COR-L47 (cell line): ENCODE measurements at regions not wholly inside any gene's neighbourhood (a gene's known extent, or its start where the extent isn't known, plus 50 kb on each side); places are given as distances from the start of the nearest gene placed in this dataset.
"Not testable (repeated sequence)": the region's sequence is repeated elsewhere in the genome, so short reads cannot be mapped to it uniquely, and the experiment has no call there.

ENCODE experiments used
- DNase-seq: peaks from one replicate; lab custom pipeline; 2025; lab: John Stamatoyannopoulos, UW

- no peak for DNase-seq
Observed at GRCh38 chr20:48329676-48330664, 497.8 kb downstream of the PREX1 start.

- no peak for DNase-seq
Observed at GRCh38 chr20:48329031-48329615, 498.7 kb downstream of the PREX1 start.

GRCh38 chr20:48327848-48328247 is 500.0 kb downstream of the PREX1 start:
- DNase-seq: not testable (repeated sequence)

DNA sequence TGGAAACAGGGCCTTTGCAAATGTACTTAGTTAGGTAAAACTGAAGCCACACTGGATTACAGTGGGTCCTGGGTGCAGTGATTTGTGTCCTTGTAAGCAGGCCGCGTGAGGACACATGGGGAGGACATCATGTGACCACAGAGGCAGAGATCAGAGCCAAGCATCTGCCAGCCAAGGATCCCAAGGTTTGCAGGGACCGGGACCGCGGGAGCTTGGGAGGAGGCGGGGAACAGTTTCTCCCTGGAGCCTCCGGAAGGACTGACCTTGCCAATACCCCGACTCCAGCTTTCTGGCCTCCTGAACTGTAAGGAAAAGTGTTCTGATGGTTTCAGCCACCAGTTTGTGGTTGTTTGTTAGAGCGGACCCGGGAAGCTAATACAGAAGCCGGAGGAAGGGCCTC is 500.9 kb downstream of the PREX1 start:
- DNase-seq: no peak

- DNase-seq: no peak
Observed at GRCh38 chr20:48326434-48326691, 501.4 kb downstream of the PREX1 start.

- no peak for DNase-seq
Observed at GRCh38 chr20:48325656-48326433, 502.0 kb downstream of the PREX1 start.

GRCh38 chr20:48324744-48325143 is 503.1 kb downstream of the PREX1 start:
- DNase-seq: no peak

GRCh38 chr20:48321271-48321670 is 506.5 kb downstream of the PREX1 start:
- DNase-seq: no peak

DNA sequence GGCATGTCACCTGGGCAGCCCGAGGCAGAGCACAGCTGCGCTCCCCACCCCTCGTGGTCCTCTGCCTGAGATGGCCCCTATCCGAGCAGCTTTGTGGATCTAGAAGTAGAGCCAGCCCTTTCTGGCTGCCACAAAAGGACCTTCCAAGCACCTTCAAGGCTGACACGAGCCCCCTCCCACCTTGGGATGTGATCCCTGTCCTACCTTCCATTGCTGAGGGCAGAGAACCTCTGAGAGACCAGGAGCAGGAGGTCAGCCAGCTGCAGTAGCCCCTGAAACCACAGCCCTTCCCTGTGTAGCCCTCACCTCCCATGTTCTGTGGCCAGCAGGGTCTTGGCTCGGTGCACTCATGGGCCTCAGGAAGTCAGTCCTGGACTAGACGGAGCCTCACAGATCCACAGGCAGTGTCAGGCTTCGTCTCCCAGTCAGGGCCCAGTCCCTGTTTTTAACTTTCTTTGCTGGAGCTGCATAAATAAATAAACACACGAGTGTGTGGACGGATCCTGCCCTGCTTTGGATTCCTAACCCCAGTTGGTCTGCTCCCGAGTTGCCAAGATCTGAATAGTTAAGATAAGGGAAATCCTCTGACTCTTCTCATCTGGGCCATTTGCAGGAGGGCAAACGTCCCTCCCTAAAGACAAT is 507.7 kb downstream of the PREX1 start:
- DNase-seq: no peak

- no peak for DNase-seq
Observed at GRCh38 chr20:48317578-48317977, 510.2 kb downstream of the PREX1 start.

DNA sequence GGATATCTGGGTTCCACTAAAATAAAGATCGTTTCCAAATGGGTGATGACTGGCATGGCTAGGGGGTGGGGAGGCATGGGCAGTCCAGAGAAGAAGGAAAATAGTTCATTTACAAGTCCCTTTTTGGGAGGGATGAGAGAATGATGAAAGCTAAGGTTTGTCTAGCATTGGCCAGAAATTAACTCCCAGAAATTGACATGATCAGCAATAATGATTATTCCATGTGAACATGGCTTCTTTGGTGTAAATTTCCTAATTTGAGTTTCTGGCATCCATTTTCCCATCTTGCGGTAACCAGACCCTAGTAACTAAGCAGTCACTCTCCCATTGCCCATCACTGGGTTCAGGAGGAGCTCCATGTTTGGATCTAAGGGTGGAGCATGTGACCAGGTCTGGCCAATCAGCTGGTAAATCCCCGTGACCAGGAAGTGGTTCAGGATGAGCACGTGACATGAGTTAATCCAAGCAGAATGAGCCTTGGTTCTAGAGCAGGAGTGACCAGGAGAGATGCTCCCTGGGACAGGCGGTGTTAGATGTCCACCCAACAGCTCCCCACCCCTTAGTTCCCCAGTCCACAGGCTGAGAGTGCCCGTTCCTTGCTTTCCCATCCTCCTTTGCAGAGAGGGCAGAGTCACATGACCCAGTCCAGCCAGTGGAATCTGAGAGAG is 512.7 kb downstream of the PREX1 start:
- DNase-seq: no peak

DNA sequence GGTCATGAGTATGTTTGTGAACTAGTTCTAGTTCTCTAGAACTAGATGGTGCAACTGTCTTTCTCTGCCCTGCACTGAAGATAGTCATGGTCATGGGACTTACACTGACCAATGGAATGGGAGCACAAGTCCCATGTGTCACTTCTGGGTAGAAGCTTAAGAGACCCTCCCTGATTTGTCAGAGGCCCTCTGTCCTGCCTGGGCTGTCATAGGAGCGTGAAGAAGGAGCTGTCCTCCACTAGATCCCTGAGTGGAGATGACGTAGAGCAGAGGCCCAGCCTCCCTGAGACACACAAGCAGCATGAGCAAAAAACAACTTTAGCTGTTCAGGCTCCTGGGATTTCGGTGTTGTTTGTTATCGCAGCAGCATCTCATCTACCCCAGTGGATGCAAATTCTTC is 514.5 kb downstream of the PREX1 start:
- no peak for DNase-seq

DNA sequence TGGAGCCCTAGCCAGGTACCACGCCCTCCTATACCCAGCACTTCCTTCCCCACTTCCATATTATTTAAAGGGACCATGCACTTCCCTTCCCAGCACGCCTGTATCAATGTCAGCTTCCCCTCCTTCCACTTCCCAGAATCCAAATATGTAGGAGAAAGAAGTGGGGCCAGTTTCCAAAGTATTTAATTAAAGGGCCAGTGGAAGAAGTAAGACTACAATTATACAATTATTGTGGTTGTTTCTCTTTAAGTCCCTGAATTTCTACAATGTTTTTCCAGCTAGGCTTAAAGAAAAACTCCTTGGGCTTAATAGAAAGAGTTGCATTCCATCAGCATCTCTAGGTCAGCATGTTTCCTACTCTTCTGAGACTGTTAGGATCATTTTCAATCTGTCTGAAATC is 515.8 kb downstream of the PREX1 start:
- no peak for DNase-seq

GRCh38 chr20:48310305-48310704 is 517.5 kb downstream of the PREX1 start:
- DNase-seq: no peak

DNA sequence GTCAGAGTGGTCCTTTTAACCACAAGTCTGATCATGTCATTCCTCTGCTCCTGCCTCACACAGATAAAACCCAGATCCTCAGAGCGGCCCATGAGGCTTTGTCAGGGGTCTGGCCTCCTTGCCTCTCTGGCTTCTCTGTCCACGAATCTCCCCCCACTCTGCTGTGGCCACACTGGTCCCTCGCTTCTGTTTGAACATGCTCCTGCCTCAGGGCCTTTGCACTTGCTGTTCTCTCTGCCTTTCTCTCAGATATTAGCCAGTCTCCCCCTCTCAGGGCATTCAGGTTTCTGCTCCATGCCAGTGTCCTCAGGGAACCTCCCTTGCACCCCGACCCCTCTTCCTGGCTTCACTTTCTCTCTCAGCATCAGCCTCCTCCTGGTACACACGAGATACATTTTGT is 518.5 kb downstream of the PREX1 start:
- DNase-seq: no peak

DNA sequence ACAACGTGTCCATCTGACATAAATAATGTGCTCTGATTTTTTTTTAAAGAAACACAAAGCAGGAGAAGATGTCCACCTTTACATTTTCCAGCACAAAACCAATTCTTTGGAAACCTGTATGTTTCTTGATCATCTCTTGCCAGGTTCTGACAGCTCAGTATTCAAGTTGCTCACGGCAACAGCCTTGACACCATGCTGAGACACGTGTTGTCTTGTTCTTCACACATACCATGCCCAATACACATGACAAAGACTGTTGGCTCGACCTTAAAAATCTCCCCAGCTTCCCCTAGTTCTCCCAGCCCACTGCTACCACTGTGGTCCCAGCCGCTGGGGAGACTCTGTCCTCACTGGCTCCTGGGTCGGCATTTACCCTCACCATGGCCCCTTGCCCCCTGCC is 518.9 kb downstream of the PREX1 start:
- no peak for DNase-seq

- no peak for DNase-seq
Observed at GRCh38 chr20:48308232-48308781, 519.5 kb downstream of the PREX1 start.

- no peak for DNase-seq
Observed at GRCh38 chr20:48307277-48307676, 520.5 kb downstream of the PREX1 start.

- DNase-seq: no peak
Observed at GRCh38 chr20:48302844-48303542, 517.7 kb upstream of the SULF2 start.

DNA sequence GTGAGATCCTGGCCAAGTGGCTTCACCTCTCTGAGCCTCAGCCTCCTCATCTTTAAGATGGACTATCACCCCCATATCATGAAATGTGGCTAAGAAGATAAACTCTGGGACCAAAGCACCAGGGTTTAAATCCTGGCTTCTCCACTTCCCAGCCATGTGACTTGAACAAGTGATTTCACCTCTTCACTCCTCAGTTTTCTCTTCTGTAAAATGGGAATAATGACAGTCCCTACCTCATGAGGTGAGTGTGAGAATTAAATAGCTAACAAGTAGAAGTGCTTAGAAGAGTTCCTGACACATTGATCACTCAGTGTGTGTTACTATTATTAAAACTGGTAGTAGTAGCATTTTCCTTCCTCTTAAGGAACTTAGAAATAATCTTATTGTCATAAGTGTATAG is 516.9 kb upstream of the SULF2 start:
- no peak for DNase-seq

DNA sequence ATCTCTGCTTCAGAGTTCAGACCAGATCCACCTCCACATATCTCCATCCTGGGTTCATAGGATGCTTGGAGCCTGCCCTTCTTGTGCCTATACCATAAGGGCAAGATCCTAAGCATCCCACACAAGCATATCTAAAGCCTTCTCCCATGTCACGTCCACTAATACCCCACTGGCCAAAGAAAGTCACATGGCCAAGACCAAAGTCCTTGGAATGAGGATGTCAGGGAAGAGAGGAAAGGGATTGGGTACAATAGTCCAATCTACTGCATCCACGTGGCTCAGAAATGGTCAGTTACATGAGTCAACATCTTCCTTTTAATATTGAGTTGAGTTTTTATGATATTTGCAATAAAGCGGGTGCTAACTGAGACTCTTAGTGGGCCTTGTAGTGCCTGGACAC is 515.9 kb upstream of the SULF2 start:
- no peak for DNase-seq
